NT2/D1 (cell line): ENCODE measurements at regions not wholly inside any gene's neighbourhood (a gene's known extent, or its start where the extent isn't known, plus 50 kb on each side); places are given as distances from the start of the nearest gene placed in this dataset.

ENCODE experiments used
- YY1 ChIP-seq: IDR thresholded peaks from 2 replicates; pipeline ENCODE4 v1.6.1; 2011; ENCODE audit not compliant: insufficient read length, insufficient read depth
- ZNF274 ChIP-seq: IDR thresholded peaks from 2 replicates; pipeline ENCODE4 v1.6.1; 2011; ENCODE audit warnings: mild to moderate bottlenecking, low read depth, low read length

GRCh38 chr3:43224405-43225073 lies 61.8 kb upstream of the SNRK start:
- no peak for TF ChIP-seq ZNF274
- no peak for TF ChIP-seq YY1
